ENCODE measurements at regions not wholly inside any gene's neighbourhood (a gene's known extent, or its start where the extent isn't known, plus 50 kb on each side); places are given as distances from the start of the nearest gene placed in this dataset.

DNA sequence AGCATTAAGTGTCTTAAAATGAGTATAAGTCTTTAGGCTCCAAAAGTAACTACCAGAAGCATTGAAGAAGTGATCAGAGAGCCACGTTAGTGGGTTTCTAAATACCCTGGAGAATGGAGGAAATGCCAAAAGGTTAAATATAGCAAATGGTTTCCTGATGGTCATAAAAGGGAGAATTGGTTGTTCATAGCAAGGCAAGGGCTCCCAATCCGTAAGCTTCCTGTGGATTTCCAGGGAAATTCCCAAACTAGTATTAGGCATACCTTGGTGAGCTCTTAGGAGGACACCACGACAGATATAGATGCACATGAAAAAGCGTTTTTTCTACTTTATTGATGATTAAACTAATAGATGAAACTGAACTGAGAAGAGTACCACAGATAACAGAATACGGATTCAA is 410.9 kb downstream of the FOXO1 start (continued):
- TF ChIP-seq, protein P1, sequence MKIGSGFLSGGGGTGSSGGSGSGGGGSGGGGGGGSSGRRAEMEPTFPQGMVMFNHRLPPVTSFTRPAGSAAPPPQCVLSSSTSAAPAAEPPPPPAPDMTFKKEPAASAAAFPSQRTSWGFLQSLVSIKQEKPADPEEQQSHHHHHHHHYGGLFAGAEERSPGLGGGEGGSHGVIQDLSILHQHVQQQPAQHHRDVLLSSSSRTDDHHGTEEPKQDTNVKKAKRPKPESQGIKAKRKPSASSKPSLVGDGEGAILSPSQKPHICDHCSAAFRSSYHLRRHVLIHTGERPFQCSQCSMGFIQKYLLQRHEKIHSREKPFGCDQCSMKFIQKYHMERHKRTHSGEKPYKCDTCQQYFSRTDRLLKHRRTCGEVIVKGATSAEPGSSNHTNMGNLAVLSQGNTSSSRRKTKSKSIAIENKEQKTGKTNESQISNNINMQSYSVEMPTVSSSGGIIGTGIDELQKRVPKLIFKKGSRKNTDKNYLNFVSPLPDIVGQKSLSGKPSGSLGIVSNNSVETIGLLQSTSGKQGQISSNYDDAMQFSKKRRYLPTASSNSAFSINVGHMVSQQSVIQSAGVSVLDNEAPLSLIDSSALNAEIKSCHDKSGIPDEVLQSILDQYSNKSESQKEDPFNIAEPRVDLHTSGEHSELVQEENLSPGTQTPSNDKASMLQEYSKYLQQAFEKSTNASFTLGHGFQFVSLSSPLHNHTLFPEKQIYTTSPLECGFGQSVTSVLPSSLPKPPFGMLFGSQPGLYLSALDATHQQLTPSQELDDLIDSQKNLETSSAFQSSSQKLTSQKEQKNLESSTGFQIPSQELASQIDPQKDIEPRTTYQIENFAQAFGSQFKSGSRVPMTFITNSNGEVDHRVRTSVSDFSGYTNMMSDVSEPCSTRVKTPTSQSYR (CRISPR knock-in tag; IDR thresholded peaks at IDR 0.05), result no peak
- TF ChIP-seq ZNF219 (CRISPR knock-in tag; IDR thresholded peaks at IDR 0.05; ENCODE audit: borderline replicate concordance) (no peak), CREB1 (CRISPR knock-in tag; IDR thresholded peaks at IDR 0.05) (no peak), EMX1 (CRISPR knock-in tag; IDR thresholded peaks at IDR 0.05) (no peak), NR2C2 (CRISPR knock-in tag; IDR thresholded peaks at IDR 0.05) (no peak)
- TF ChIP-seq, protein P2, sequence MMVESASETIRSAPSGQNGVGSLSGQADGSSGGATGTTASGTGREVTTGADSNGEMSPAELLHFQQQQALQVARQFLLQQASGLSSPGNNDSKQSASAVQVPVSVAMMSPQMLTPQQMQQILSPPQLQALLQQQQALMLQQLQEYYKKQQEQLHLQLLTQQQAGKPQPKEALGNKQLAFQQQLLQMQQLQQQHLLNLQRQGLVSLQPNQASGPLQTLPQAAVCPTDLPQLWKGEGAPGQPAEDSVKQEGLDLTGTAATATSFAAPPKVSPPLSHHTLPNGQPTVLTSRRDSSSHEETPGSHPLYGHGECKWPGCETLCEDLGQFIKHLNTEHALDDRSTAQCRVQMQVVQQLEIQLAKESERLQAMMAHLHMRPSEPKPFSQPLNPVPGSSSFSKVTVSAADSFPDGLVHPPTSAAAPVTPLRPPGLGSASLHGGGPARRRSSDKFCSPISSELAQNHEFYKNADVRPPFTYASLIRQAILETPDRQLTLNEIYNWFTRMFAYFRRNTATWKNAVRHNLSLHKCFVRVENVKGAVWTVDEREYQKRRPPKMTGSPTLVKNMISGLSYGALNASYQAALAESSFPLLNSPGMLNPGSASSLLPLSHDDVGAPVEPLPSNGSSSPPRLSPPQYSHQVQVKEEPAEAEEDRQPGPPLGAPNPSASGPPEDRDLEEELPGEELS (CRISPR knock-in tag; IDR thresholded peaks at IDR 0.05), result no peak
- TF ChIP-seq, protein P3, sequence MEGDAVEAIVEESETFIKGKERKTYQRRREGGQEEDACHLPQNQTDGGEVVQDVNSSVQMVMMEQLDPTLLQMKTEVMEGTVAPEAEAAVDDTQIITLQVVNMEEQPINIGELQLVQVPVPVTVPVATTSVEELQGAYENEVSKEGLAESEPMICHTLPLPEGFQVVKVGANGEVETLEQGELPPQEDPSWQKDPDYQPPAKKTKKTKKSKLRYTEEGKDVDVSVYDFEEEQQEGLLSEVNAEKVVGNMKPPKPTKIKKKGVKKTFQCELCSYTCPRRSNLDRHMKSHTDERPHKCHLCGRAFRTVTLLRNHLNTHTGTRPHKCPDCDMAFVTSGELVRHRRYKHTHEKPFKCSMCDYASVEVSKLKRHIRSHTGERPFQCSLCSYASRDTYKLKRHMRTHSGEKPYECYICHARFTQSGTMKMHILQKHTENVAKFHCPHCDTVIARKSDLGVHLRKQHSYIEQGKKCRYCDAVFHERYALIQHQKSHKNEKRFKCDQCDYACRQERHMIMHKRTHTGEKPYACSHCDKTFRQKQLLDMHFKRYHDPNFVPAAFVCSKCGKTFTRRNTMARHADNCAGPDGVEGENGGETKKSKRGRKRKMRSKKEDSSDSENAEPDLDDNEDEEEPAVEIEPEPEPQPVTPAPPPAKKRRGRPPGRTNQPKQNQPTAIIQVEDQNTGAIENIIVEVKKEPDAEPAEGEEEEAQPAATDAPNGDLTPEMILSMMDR (IDR thresholded peaks at IDR 0.05), result no peak

DNA sequence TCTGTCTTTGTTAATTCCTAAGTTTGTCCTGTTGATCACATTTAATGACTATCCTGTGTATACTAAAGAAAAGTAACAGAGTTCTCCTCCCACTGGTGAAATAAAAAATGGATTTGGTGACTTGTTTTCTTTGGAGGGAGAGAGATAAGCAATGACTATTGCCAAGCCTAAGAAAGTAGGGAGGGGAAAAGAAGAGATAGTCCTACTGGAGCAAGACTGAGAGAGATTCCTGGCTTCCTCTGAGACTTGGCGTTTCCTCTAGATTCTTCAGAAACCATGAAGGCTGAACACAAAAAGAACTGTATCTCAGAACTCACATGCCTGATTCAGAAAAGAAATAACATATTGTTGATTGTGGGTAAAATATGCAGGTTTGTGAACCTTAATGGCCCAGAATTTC is 406.5 kb downstream of the FOXO1 start:
- no peak for TF ChIP-seq JUN (CRISPR knock-in tag; IDR thresholded peaks at IDR 0.05)
- no peaks in the 10 kb centered on the region for H3K36me3 Mint-ChIP-seq
- H3K27ac Mint-ChIP-seq, result no peak overlapping the region
- no peak for DNase-seq (ENCODE audit: low spot score)
- no peak overlapping the region for H3K4me3 Mint-ChIP-seq
- peaks cover 10% of the 10 kb centered on the region; the same call in 1 of the 2 replicates for H3K27me3 Mint-ChIP-seq (ENCODE audit: low read depth)
- POLR2A ChIA-PET, result no interaction called here
- CTCF ChIA-PET, result no interaction called here
- peaks cover 8% of the 10 kb centered on the region for H3K4me1 Mint-ChIP-seq
- no peak for ATAC-seq
- H3K9me3 Mint-ChIP-seq, result peaks cover 4% of the 10 kb centered on the region; the same call in 1 of the 2 replicates

DNA sequence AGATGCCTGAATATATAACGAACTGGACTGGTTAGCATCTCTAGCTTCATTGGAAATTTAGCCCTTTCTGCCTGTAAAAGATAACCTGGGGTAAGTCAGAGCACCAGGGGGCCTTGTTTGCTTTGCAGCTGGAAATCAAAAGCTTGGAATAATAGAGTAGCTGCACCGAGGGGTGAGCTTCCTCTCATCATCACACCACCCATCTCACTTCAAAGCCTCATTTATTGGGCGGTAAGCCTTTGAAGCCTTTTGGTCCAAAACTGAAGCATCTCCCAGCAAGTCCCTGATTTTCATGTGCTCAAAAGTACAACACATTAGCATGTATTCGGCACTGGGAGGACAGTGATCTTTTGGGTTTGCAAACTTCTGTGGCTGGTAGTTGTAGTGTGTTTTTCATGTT is 405.1 kb downstream of the FOXO1 start:
- TF ChIP-seq JUN (CRISPR knock-in tag; IDR thresholded peaks at IDR 0.05), result no peak
- TF ChIP-seq EMX1 (CRISPR knock-in tag; IDR thresholded peaks at IDR 0.05), result no peak
- TF ChIP-seq ZNF671 (CRISPR knock-in tag; IDR thresholded peaks at IDR 0.05), result no peak
- no peak for TF ChIP-seq SOX15 (CRISPR knock-in tag; IDR thresholded peaks at IDR 0.05)
- TF ChIP-seq, protein P4, sequence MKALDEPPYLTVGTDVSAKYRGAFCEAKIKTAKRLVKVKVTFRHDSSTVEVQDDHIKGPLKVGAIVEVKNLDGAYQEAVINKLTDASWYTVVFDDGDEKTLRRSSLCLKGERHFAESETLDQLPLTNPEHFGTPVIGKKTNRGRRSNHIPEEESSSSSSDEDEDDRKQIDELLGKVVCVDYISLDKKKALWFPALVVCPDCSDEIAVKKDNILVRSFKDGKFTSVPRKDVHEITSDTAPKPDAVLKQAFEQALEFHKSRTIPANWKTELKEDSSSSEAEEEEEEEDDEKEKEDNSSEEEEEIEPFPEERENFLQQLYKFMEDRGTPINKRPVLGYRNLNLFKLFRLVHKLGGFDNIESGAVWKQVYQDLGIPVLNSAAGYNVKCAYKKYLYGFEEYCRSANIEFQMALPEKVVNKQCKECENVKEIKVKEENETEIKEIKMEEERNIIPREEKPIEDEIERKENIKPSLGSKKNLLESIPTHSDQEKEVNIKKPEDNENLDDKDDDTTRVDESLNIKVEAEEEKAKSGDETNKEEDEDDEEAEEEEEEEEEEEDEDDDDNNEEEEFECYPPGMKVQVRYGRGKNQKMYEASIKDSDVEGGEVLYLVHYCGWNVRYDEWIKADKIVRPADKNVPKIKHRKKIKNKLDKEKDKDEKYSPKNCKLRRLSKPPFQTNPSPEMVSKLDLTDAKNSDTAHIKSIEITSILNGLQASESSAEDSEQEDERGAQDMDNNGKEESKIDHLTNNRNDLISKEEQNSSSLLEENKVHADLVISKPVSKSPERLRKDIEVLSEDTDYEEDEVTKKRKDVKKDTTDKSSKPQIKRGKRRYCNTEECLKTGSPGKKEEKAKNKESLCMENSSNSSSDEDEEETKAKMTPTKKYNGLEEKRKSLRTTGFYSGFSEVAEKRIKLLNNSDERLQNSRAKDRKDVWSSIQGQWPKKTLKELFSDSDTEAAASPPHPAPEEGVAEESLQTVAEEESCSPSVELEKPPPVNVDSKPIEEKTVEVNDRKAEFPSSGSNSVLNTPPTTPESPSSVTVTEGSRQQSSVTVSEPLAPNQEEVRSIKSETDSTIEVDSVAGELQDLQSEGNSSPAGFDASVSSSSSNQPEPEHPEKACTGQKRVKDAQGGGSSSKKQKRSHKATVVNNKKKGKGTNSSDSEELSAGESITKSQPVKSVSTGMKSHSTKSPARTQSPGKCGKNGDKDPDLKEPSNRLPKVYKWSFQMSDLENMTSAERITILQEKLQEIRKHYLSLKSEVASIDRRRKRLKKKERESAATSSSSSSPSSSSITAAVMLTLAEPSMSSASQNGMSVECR (CRISPR knock-in tag; IDR thresholded peaks at IDR 0.05; ENCODE audit: borderline replicate concordance), result no peak
- TF ChIP-seq PRRX2 (CRISPR knock-in tag; IDR thresholded peaks at IDR 0.05), result no peak
- TF ChIP-seq, protein P5, sequence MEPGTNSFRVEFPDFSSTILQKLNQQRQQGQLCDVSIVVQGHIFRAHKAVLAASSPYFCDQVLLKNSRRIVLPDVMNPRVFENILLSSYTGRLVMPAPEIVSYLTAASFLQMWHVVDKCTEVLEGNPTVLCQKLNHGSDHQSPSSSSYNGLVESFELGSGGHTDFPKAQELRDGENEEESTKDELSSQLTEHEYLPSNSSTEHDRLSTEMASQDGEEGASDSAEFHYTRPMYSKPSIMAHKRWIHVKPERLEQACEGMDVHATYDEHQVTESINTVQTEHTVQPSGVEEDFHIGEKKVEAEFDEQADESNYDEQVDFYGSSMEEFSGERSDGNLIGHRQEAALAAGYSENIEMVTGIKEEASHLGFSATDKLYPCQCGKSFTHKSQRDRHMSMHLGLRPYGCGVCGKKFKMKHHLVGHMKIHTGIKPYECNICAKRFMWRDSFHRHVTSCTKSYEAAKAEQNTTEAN (CRISPR knock-in tag; IDR thresholded peaks at IDR 0.05), result no peak
- TF ChIP-seq, protein P6, sequence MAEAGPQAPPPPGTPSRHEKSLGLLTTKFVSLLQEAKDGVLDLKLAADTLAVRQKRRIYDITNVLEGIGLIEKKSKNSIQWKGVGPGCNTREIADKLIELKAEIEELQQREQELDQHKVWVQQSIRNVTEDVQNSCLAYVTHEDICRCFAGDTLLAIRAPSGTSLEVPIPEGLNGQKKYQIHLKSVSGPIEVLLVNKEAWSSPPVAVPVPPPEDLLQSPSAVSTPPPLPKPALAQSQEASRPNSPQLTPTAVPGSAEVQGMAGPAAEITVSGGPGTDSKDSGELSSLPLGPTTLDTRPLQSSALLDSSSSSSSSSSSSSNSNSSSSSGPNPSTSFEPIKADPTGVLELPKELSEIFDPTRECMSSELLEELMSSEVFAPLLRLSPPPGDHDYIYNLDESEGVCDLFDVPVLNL (CRISPR knock-in tag; IDR thresholded peaks at IDR 0.05; ENCODE audit: borderline replicate concordance, low read depth), result no peak
- no peak for TF ChIP-seq FOXK1 (CRISPR knock-in tag; IDR thresholded peaks at IDR 0.05)
- H3K27ac Mint-ChIP-seq, result no peak overlapping the region
- no peak overlapping the region for H3K4me3 Mint-ChIP-seq
- peaks cover 3% of the 10 kb centered on the region; the same call in 1 of the 2 replicates for H3K9me3 Mint-ChIP-seq
- peaks cover 8% of the 10 kb centered on the region for H3K4me1 Mint-ChIP-seq
- DNase-seq (ENCODE audit: low spot score), result no peak
- ChIA-PET POLR2A (no interaction called here), CTCF (no interaction called here)
- ATAC-seq, result no peak
- no peaks in the 10 kb centered on the region for H3K36me3 Mint-ChIP-seq
- H3K27me3 Mint-ChIP-seq (ENCODE audit: low read depth), result peaks cover 10% of the 10 kb centered on the region; the same call in 1 of the 2 replicates
